ENCODE measurements at regions not wholly inside any gene's neighbourhood (a gene's known extent, or its start where the extent isn't known, plus 50 kb on each side); places are given as distances from the start of the nearest gene placed in this dataset.

- TF ChIP-seq CTCF (IDR thresholded peaks at IDR 0.05; ENCODE audit: low read depth, low read length) (no peak), POLR2A (IDR thresholded peaks at IDR 0.05; ENCODE audit: extremely low read depth, insufficient read length) (no peak), MAX (IDR thresholded peaks at IDR 0.05; ENCODE audit: low read depth, low read length) (no peak), MYC (IDR thresholded peaks at IDR 0.05; ENCODE audit: low read depth, low read length) (no peak)
These were observed 167.7 kb upstream of the TBCA start for GRCh38 chr5:77943851-77944250.

Measured in NB4 (cell line).